Fibroblast of pulmonary artery (primary cell): ENCODE measurements at regions not wholly inside any gene's neighbourhood (a gene's known extent, or its start where the extent isn't known, plus 50 kb on each side); places are given as distances from the start of the nearest gene placed in this dataset.

Experiments
- DNase-seq: peaks from one replicate; pipeline ENCODE4 v3.0.0-alpha.2; 2010; ENCODE audit warnings: low read depth
- H3K4me3 ChIP-seq: replicated peaks from 2 replicates; pipeline ENCODE4 v1.5.1; 2011; ENCODE audit warnings: low read depth, mild to moderate bottlenecking, control low read depth, low read length, moderate library complexity
- TF ChIP-seq, protein P1 (sequence below): IDR thresholded peaks from 2 replicates; pipeline ENCODE4 v1.5.1; 2011; ENCODE audit warnings: mild to moderate bottlenecking, control low read depth, low read length, inconsistent platforms; ENCODE audit errors: missing control alignments

DNA sequence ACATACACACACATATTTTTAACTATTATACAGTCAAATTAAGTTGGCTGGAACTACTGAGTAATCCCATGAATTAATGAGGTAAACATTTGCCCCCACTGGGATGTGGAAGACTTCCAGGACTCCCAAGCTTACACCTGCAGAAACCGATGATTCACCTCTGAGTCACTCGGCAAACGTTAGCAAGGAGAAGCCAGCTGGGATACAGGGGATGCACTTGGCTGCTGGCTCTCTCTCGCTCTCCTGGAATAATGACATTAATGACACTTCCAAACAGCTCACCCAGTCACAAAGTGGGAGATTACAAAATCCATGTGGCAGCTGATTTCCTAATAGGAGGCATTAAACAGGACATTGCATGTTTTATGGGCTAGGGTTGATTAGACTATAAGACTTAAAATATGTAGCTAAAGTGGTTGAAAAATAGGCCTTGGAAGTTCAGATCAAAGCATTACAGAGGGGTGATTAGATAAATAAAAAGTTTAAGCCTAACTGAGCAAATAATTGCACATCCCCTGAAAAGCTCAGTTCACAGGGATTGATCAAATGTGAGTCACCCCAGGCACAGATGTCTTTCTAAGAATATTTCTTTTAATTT lies 500.9 kb downstream of the SOX2 start:
- TF ChIP-seq, protein P1, sequence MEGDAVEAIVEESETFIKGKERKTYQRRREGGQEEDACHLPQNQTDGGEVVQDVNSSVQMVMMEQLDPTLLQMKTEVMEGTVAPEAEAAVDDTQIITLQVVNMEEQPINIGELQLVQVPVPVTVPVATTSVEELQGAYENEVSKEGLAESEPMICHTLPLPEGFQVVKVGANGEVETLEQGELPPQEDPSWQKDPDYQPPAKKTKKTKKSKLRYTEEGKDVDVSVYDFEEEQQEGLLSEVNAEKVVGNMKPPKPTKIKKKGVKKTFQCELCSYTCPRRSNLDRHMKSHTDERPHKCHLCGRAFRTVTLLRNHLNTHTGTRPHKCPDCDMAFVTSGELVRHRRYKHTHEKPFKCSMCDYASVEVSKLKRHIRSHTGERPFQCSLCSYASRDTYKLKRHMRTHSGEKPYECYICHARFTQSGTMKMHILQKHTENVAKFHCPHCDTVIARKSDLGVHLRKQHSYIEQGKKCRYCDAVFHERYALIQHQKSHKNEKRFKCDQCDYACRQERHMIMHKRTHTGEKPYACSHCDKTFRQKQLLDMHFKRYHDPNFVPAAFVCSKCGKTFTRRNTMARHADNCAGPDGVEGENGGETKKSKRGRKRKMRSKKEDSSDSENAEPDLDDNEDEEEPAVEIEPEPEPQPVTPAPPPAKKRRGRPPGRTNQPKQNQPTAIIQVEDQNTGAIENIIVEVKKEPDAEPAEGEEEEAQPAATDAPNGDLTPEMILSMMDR, result no peak
- H3K4me3 ChIP-seq, result no peak overlapping the region
- DNase-seq, result peak; percentile 3

GRCh38 chr3:182214416-182214815 lies 502.7 kb downstream of the SOX2 start:
- no peak overlapping the region for H3K4me3 ChIP-seq
- TF ChIP-seq, protein P1, result no peak
- no peak for DNase-seq

GRCh38 chr3:182215881-182216280 lies 504.2 kb downstream of the SOX2 start:
- TF ChIP-seq, protein P1, result no peak
- no peak for DNase-seq
- H3K4me3 ChIP-seq, result no peak overlapping the region

- TF ChIP-seq, protein P1, result no peak
- no peak overlapping the region for H3K4me3 ChIP-seq
- DNase-seq, result no peak
Observed at GRCh38 chr3:182216311-182216970, 504.7 kb downstream of the SOX2 start.

DNA sequence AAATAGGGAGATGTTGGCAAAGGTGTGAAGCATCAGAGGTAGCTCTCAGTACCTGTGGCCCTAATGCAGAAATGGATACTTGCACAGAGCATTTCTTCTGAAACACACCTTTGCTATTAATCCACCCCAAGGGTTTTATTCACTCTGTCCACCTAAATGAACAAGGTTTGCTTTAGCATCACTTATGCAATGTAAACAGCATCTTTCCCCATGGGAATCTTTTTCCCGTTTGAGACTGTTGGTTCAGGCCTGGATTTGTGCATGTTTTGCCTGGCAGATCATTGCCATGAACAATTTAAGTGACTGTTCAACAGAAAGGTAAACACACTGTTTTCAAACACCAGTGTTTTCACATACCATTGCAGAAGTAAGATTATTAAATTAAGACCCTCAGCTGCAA lies 508.3 kb downstream of the SOX2 start:
- no peak for DNase-seq

GRCh38 chr3:182220471-182220870 lies 508.7 kb downstream of the SOX2 start:
- no peak overlapping the region for H3K4me3 ChIP-seq
- no peak for DNase-seq
- TF ChIP-seq, protein P1, result no peak

More for the DNA sequence above, 508.3 kb downstream of the SOX2 start:
- TF ChIP-seq, protein P1, result no peak
- H3K4me3 ChIP-seq, result no peak overlapping the region

DNA sequence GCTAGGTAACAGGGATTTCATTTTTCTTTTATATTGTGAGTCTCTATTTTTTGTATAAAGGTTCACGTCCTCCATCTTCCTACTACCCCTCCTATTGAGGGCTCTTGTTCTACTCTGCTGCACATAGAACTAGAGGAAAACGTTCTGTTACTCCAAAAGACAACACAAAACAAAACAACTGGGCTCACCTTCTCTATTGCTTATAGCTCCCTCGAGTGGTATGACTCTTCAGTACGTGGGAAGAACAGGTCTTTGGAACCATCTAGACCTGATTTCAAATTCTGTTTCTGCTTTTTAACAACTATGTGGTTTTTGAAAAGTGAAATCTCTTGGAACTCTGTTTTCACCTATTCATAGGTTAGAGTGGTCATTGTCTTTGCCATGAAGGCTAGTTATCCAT lies 515.3 kb downstream of the SOX2 start:
- TF ChIP-seq, protein P1, result no peak
- no peak overlapping the region for H3K4me3 ChIP-seq
- DNase-seq, result no peak
